PC-9 (cell line): ENCODE measurements at regions not wholly inside any gene's neighbourhood (a gene's known extent, or its start where the extent isn't known, plus 50 kb on each side); places are given as distances from the start of the nearest gene placed in this dataset.

Experiments
- BruUV-seq: library from RNA; stranded (reverse); fragments of 400-500 nt; replicated peaks from 2 replicates; lab custom pipeline; 2021; lab: Mats Ljungman, UMichigan
- CTCF ChIA-PET: fragments of 300-600 bp; sonication (Branson Sonifier 250); formaldehyde crosslinking; loops from one replicate; lab custom pipeline; 2022; ENCODE audit warnings: antibody characterized with exemption; lab: Charles Lee
- POLR2A ChIA-PET: fragments of 300-600 bp; sonication (Branson Sonifier 250); formaldehyde crosslinking; loops from one replicate; lab custom pipeline; 2022; ENCODE audit warnings: antibody characterized with exemption; ENCODE audit not compliant: unreplicated experiment; lab: Charles Lee
- DNase-seq, 2 experiments: peaks; one replicate each; pipeline versions ENCODE4 v3.0.0 to v3.0.0-alpha.2; 2015 to 2022; ENCODE audit warnings: mixed read lengths in 1 of 2
- H2AFZ ChIP-seq: fragments of 200-600 bp; sonication (generic); 2 replicates; pipeline ENCODE4 v1.8.1; 2017; ENCODE audit warnings: antibody characterized with exemption
- H3F3A ChIP-seq: fragments of 200-600 bp; sonication (generic); 2 replicates; pipeline ENCODE4 v1.8.1; 2017; ENCODE audit warnings: antibody characterized with exemption, mild to moderate bottlenecking, low read depth; ENCODE audit not compliant: insufficient read depth
- H3K27ac ChIP-seq: fragments of 200-600 bp; sonication (generic); 2 replicates; pipeline ENCODE4 v1.6.1; 2016; ENCODE audit warnings: mixed run types
- H3K27me3 ChIP-seq: fragments of 200-600 bp; sonication (generic); 2 replicates; pipeline ENCODE4 v1.6.1; 2016; ENCODE audit warnings: low read depth, mixed run types; ENCODE audit not compliant: insufficient read depth
- H3K36me3 ChIP-seq: fragments of 200-600 bp; sonication (generic); 2 replicates; pipeline ENCODE4 v1.6.1; 2016; ENCODE audit warnings: low read depth, mixed run types
- H3K4me1 ChIP-seq: fragments of 200-600 bp; sonication (generic); replicated peaks from 2 replicates; pipeline ENCODE4 v1.6.1; 2016; ENCODE audit warnings: mixed run types; ENCODE audit not compliant: insufficient read depth
- H3K4me2 ChIP-seq: fragments of 200-600 bp; sonication (generic); 2 replicates; pipeline ENCODE4 v1.6.1; 2017; ENCODE audit warnings: mixed run types
- H3K4me3 ChIP-seq: fragments of 200-600 bp; sonication (generic); 2 replicates; pipeline ENCODE4 v1.6.1; 2016; ENCODE audit warnings: mixed run types
- H3K79me2 ChIP-seq: fragments of 200-600 bp; sonication (generic); 2 replicates; pipeline ENCODE4 v1.6.1; 2017; ENCODE audit warnings: low read depth, mixed run types
- H3K9me2 ChIP-seq: fragments of 200-600 bp; sonication (generic); 2 replicates; pipeline ENCODE4 v1.8.1; 2017; ENCODE audit warnings: mild to moderate bottlenecking; ENCODE audit not compliant: insufficient read depth
- H3K9me3 ChIP-seq: fragments of 200-600 bp; sonication (generic); 2 replicates; pipeline ENCODE4 v1.8.1; 2016; ENCODE audit warnings: low read depth; ENCODE audit not compliant: insufficient read depth
- H4K20me1 ChIP-seq: fragments of 200-600 bp; sonication (generic); 2 replicates; pipeline ENCODE4 v1.8.1; 2017; ENCODE audit not compliant: insufficient read depth
- CTCF ChIP-seq: fragments of 200-600 bp; sonication (generic); conservative IDR thresholded peaks from 2 replicates; pipeline ENCODE4 v1.6.1; 2017; ENCODE audit warnings: mixed run types, antibody characterized with exemption, mild to moderate bottlenecking, moderate library complexity
- EZH2 ChIP-seq: fragments of 200-600 bp; sonication (generic); IDR thresholded peaks from 2 replicates; pipeline ENCODE4 v1.8.0; 2017; ENCODE audit warnings: antibody characterized with exemption, low read depth
- intact Hi-C: fragments of 100-400 bp; cut with micrococcal nuclease; formaldehyde crosslinking; loops from one replicate; pipeline ENCODE4 v1.10.0; 2022; ENCODE audit not compliant: unreplicated experiment

GRCh38 chr6:96286503-96286902, 235.1 kb upstream of the UFL1 start:
- Histone ChIP-seq H3K79me2 (no peaks in the 10 kb centered on the region), H3K9me3 (no peaks in the 10 kb centered on the region; the same call in 1 of the 2 replicates), H3K27ac (no peak overlapping the region), H3F3A (no peaks in the 10 kb centered on the region), H3K4me1 (no peaks in the 10 kb centered on the region), H3K4me3 (no peak overlapping the region), H3K9me2 (no peaks in the 10 kb centered on the region; the same call in 1 of the 2 replicates), H3K36me3 (no peaks in the 10 kb centered on the region), H3K4me2 (no peak overlapping the region), H4K20me1 (no peaks in the 10 kb centered on the region), H2AFZ (no peak overlapping the region), H3K27me3 (no peaks in the 10 kb centered on the region)
- BruUV-seq, result no TSS peak
- TF ChIP-seq CTCF (no peak), EZH2 (no peak)
- ChIA-PET CTCF (no interaction called here), POLR2A (no interaction called here)
- intact Hi-C loops, result no loop called here
- DNase-seq, result no peak

- no peak overlapping the region for H3K4me3 ChIP-seq
- no peaks in the 10 kb centered on the region for H3K9me3 ChIP-seq
- H3K27ac ChIP-seq, result no peak overlapping the region
- H3K4me1 ChIP-seq, result peaks cover 1% of the 10 kb centered on the region; the same call in 1 of the 2 replicates
- no peaks in the 10 kb centered on the region for H3K9me2 ChIP-seq
- no peaks in the 10 kb centered on the region for H3K36me3 ChIP-seq
- intact Hi-C loops, result no loop called here
- ChIA-PET CTCF (no interaction called here), POLR2A (no interaction called here)
- TF ChIP-seq CTCF (no peak), EZH2 (no peak)
- H3K27me3 ChIP-seq, result no peaks in the 10 kb centered on the region
- H3F3A ChIP-seq, result no peaks in the 10 kb centered on the region
- H3K79me2 ChIP-seq, result no peaks in the 10 kb centered on the region
- H3K4me2 ChIP-seq, result no peak overlapping the region
- no peak overlapping the region for H2AFZ ChIP-seq
- H4K20me1 ChIP-seq, result no peaks in the 10 kb centered on the region
- BruUV-seq, result no TSS peak
- DNase-seq, result peak in 1 of 2 experiments; percentile 1
Observed at GRCh38 chr6:96299525-96299924, 222.1 kb upstream of the UFL1 start.

GRCh38 chr6:96301023-96301422, 220.6 kb upstream of the UFL1 start:
- no peaks in the 10 kb centered on the region for H3K79me2 ChIP-seq
- H3K27ac ChIP-seq, result no peak overlapping the region
- H3K4me1 ChIP-seq, result peaks cover 13% of the 10 kb centered on the region
- H3K9me2 ChIP-seq, result no peaks in the 10 kb centered on the region
- H3K4me2 ChIP-seq, result no peak overlapping the region
- no TSS peak for BruUV-seq
- H3K27me3 ChIP-seq, result no peaks in the 10 kb centered on the region
- CTCF ChIA-PET, result no interaction called here
- TF ChIP-seq EZH2, result no peak
- TF ChIP-seq CTCF, result no peak
- intact Hi-C loops, result no loop called here
- no peaks in the 10 kb centered on the region for H3K36me3 ChIP-seq
- no peak overlapping the region for H2AFZ ChIP-seq
- DNase-seq, result peak in 1 of 2 experiments; percentile 59
- H3K9me3 ChIP-seq, result no peaks in the 10 kb centered on the region
- POLR2A ChIA-PET, result no interaction called here
- H3F3A ChIP-seq, result peaks cover 9% of the 10 kb centered on the region; the same call in 1 of the 2 replicates
- no peak overlapping the region for H3K4me3 ChIP-seq
- no peaks in the 10 kb centered on the region for H4K20me1 ChIP-seq
